GM23248 (cell line): ENCODE measurements at regions not wholly inside any gene's neighbourhood (a gene's known extent, or its start where the extent isn't known, plus 50 kb on each side); places are given as distances from the start of the nearest gene placed in this dataset.

Source experiments
- EZH2 ChIP-seq: fragments of 200-600 bp; sonication (generic); IDR thresholded peaks from 2 replicates; pipeline ENCODE4 v1.6.1; 2018; ENCODE audit warnings: antibody characterized with exemption, mild to moderate bottlenecking; ENCODE audit not compliant: insufficient read depth, poor library complexity, severe bottlenecking
- EZH2phosphoT487 ChIP-seq: fragments of 200-600 bp; sonication (generic); IDR thresholded peaks from 2 replicates; pipeline ENCODE4 v1.6.1; 2018; ENCODE audit warnings: antibody characterized with exemption, moderate library complexity, mild to moderate bottlenecking, low read depth; ENCODE audit not compliant: insufficient read depth

DNA sequence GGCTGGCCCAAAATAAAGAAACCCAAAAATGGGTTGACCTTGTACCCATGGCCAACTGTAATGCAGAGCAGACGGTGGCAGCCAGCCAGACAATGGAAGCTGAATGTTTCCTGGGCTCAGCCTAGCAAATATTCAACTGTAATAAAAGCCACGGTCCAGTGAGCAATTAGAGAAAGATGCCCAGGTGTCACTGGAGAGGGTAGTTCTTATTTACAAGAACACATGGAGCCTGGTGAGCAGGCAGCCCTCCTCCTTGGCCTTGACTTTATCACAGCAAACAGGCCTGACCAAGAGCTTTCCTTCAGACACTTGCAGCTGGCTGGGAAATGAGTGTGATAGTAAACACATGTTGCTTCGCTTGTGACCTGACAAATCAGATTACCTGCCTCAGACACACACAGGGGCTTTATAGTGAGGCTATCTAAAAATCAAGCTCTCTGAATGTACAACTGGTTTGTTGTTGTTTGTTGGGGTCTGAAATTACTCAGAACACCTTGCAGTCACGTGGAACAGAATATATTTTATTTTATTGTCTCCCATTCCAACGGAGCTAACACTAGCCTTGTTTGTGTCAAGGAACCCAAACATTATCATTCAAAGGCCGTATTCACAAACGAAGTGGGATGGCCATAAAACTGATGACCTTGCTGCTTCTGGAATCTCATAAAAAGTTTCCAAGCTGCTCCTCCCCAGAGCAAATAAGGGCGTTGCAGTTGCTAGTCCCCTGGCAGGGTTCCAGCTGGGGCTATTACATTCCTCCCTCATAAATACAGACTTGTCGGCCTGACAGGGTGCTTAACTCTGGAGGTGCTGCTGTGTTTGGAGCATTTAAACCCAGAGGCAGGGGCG is 161.1 kb downstream of the BBOX1 start:
- TF ChIP-seq EZH2phosphoT487, result no peak
- no peak for TF ChIP-seq EZH2
